ENCODE measurements at regions not wholly inside any gene's neighbourhood (a gene's known extent, or its start where the extent isn't known, plus 50 kb on each side); places are given as distances from the start of the nearest gene placed in this dataset.

GRCh38 chr13:79723519-79724024, 242.6 kb downstream of the NDFIP2 start:
- no peak for TF ChIP-seq CTCF (optimal IDR thresholded peaks at IDR 0.05 in 1 of 3, IDR thresholded peaks at IDR 0.05 in 1 of 3, conservative IDR thresholded peaks at IDR 0.05 in 1 of 3; ENCODE audit: extremely low read depth in 1 of 3, insufficient read depth in 2 of 3, low read length in 3 of 3)
- TF ChIP-seq EZH2 (IDR thresholded peaks at IDR 0.05; ENCODE audit: low read length): no peak

All from keratinocyte (primary cell).